ENCODE measurements at regions not wholly inside any gene's neighbourhood (a gene's known extent, or its start where the extent isn't known, plus 50 kb on each side); places are given as distances from the start of the nearest gene placed in this dataset.

DNA sequence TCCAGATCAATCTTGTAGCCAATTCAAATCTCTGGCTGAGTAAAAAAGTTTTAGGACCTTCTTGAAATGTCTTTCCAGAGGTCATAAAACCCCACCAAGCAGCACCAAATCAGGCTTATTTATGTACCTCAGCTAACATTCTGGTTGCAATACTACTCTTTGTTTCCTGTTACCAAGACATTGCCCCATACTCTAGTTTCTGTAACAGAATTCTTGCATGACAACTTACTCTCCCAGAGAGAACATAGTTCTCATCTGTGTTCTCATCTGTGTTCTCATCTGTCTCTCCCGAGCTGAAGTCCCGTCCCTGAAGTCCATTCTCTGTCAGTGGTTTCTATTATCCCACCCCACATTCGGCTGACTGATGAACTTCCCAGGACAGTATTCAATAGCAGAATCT is 1285.1 kb downstream of the XPNPEP1 start:
- no peak for TF ChIP-seq POLR2A (IDR thresholded peaks at IDR 0.05; ENCODE audit: low read depth, low read length)
- no peak for TF ChIP-seq TAF1 (IDR thresholded peaks at IDR 0.05; ENCODE audit: low read depth, low read length)
- no peak for TF ChIP-seq POLR2AphosphoS5 (IDR thresholded peaks at IDR 0.05; ENCODE audit: low read depth, low read length)
